ENCODE measurements at regions not wholly inside any gene's neighbourhood (a gene's known extent, or its start where the extent isn't known, plus 50 kb on each side); places are given as distances from the start of the nearest gene placed in this dataset.

- WGBS, 2 donors, result 74 to 77% methylated on average over 2 of the region's 2 CpGs
Measured at GRCh38 chr13:53672005-53672404, 643.4 kb downstream of the OLFM4 start.

GRCh38 chr13:53683146-53683545 is 654.5 kb downstream of the OLFM4 start:
- peaks cover 0 to 3% (median 1%) of the 10 kb centered on the region in 4 donors for H3K9me3 ChIP-seq (ENCODE audit: control insufficient read depth in 4 of 4, insufficient read depth in 3 of 4, low read length in 3 of 4)
- no peak for TF ChIP-seq CTCF (IDR thresholded peaks at IDR 0.05; ENCODE audit: control extremely low read depth, extremely low read depth)
- no peaks in the 10 kb centered on the region for H3K36me3 ChIP-seq (ENCODE audit: control insufficient read depth in 4 of 4, insufficient read depth in 4 of 4, low read length in 4 of 4)
- no peaks in the 10 kb centered on the region for H3K27me3 ChIP-seq (ENCODE audit: control insufficient read depth in 3 of 3, insufficient read depth in 3 of 3, low read length in 2 of 3)
- no peaks in the 10 kb centered on the region for H3K4me1 ChIP-seq (ENCODE audit: control insufficient read depth in 5 of 5, insufficient read depth in 5 of 5, low read length in 5 of 5)
- no peak for ATAC-seq (ENCODE audit: insufficient read depth, low FRiP score)
- H3K27ac ChIP-seq (ENCODE audit: low read depth in 1 of 2, low read length in 1 of 2), result no peak overlapping the region
- H3K9ac ChIP-seq (ENCODE audit: insufficient read depth in 1 of 2, low read length in 2 of 2), result no peak overlapping the region
- DNase-seq, result no peak
- H3K4me3 ChIP-seq, result no peak overlapping the region
- WGBS, 2 donors, result 72 to 81% methylated on average over 1 of the region's 1 CpG

More at GRCh38 chr13:53672005-53672404, 643.4 kb downstream of the OLFM4 start:
- ATAC-seq (ENCODE audit: insufficient read depth, low FRiP score) (no peak), DNase-seq (no peak)
- Histone ChIP-seq H3K27ac (ENCODE audit: low read depth in 1 of 2, low read length in 1 of 2) (no peak overlapping the region), H3K36me3 (ENCODE audit: control insufficient read depth in 4 of 4, insufficient read depth in 4 of 4, low read length in 4 of 4) (no peaks in the 10 kb centered on the region), H3K9ac (ENCODE audit: insufficient read depth in 1 of 2, low read length in 2 of 2) (no peak overlapping the region), H3K4me1 (ENCODE audit: control insufficient read depth in 5 of 5, insufficient read depth in 5 of 5, low read length in 5 of 5) (no peaks in the 10 kb centered on the region), H3K9me3 (ENCODE audit: control insufficient read depth in 4 of 4, insufficient read depth in 3 of 4, low read length in 3 of 4) (no peaks in the 10 kb centered on the region), H3K27me3 (ENCODE audit: control insufficient read depth in 3 of 3, insufficient read depth in 3 of 3, low read length in 2 of 3) (no peaks in the 10 kb centered on the region), H3K4me3 (no peak overlapping the region)
- no peak for TF ChIP-seq CTCF (IDR thresholded peaks at IDR 0.05; ENCODE audit: control extremely low read depth, extremely low read depth)

GRCh38 chr13:53683608-53684007 is 655.0 kb downstream of the OLFM4 start:
- no peak overlapping the region for H3K4me3 ChIP-seq
- no peaks in the 10 kb centered on the region for H3K4me1 ChIP-seq (ENCODE audit: control insufficient read depth in 5 of 5, insufficient read depth in 5 of 5, low read length in 5 of 5)
- no peaks in the 10 kb centered on the region for H3K27me3 ChIP-seq (ENCODE audit: control insufficient read depth in 3 of 3, insufficient read depth in 3 of 3, low read length in 2 of 3)
- H3K36me3 ChIP-seq (ENCODE audit: control insufficient read depth in 4 of 4, insufficient read depth in 4 of 4, low read length in 4 of 4), result no peaks in the 10 kb centered on the region
- ATAC-seq (ENCODE audit: insufficient read depth, low FRiP score), result no peak
- TF ChIP-seq CTCF (IDR thresholded peaks at IDR 0.05; ENCODE audit: control extremely low read depth, extremely low read depth), result no peak
- peaks cover 0 to 3% (median 1%) of the 10 kb centered on the region in 4 donors for H3K9me3 ChIP-seq (ENCODE audit: control insufficient read depth in 4 of 4, insufficient read depth in 3 of 4, low read length in 3 of 4)
- no peak for DNase-seq
- 86 to 89% methylated on average over 2 of the region's 2 CpGs for WGBS, 2 donors
- H3K27ac ChIP-seq (ENCODE audit: low read depth in 1 of 2, low read length in 1 of 2), result no peak overlapping the region
- no peak overlapping the region for H3K9ac ChIP-seq (ENCODE audit: insufficient read depth in 1 of 2, low read length in 2 of 2)

DNA sequence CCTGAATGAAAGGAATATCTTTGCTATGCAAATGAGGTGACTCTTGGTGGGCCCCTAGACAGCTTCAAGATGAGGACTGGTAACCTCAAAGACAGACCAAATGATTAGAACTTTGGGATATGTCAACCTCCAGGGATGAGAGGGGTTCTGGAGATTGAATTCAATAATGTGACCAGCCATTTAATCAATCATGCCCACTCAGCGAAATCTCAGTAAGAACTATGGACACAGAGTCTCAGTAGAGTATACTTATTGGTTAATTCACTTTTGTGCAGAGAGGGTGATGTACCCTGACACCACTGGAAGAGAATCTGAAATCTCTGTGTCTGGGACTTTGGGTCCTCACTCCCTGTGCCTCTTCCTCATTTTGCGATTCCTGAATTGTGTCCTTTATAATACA is 662.8 kb downstream of the OLFM4 start:
- Histone ChIP-seq H3K9me3 (ENCODE audit: control insufficient read depth in 4 of 4, insufficient read depth in 3 of 4, low read length in 3 of 4) (peaks cover 0 to 3% (median 1%) of the 10 kb centered on the region in 4 donors), H3K9ac (ENCODE audit: insufficient read depth in 1 of 2, low read length in 2 of 2) (no peak overlapping the region), H3K4me3 (no peak overlapping the region), H3K4me1 (ENCODE audit: control insufficient read depth in 5 of 5, insufficient read depth in 5 of 5, low read length in 5 of 5) (peaks cover 0 to 4% (median 0%) of the 10 kb centered on the region in 5 donors), H3K36me3 (ENCODE audit: control insufficient read depth in 4 of 4, insufficient read depth in 4 of 4, low read length in 4 of 4) (no peaks in the 10 kb centered on the region), H3K27me3 (ENCODE audit: control insufficient read depth in 3 of 3, insufficient read depth in 3 of 3, low read length in 2 of 3) (no peaks in the 10 kb centered on the region), H3K27ac (ENCODE audit: low read depth in 1 of 2, low read length in 1 of 2) (no peak overlapping the region)
- WGBS, 2 donors, result 89 to 91% methylated on average over 2 of the region's 2 CpGs
- no peak for TF ChIP-seq CTCF (IDR thresholded peaks at IDR 0.05; ENCODE audit: control extremely low read depth, extremely low read depth)
- ATAC-seq (ENCODE audit: insufficient read depth, low FRiP score) (no peak), DNase-seq (no peak)
